HG03565 (cell line): ENCODE measurements at regions not wholly inside any gene's neighbourhood (a gene's known extent, or its start where the extent isn't known, plus 50 kb on each side); places are given as distances from the start of the nearest gene placed in this dataset.

Experiments used
- ATAC-seq: cut with Tn5 transposase; IDR thresholded peaks from one replicate; pipeline ENCODE4 v1.9.1; 2021; ENCODE audit warnings: mild to moderate bottlenecking, moderate library complexity; ENCODE audit not compliant: unreplicated experiment

GRCh38 chr1:58312461-58312860, 234.1 kb downstream of the OMA1 start:
- no peak for ATAC-seq

DNA sequence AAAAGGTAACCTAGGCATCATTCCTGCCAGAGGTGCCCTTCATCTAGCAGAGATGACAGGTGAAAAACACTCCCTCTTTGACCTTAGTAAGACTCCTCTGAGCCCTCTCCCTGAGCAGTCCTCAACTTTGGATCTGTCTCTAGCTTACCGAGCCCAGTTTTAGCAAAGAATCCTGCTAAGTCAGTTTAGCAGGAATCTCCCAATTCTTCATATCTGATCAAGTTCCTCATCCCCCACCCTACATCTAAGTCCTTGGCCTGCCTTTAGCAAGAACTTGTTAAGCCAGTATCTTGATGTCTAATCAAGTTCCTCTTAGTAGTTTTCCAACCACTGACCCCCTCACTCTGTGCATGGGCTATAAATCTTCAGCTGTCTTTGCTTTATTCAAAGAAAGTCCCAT, 235.6 kb downstream of the OMA1 start:
- ATAC-seq, result no peak

GRCh38 chr1:58310469-58310868, 236.1 kb downstream of the OMA1 start:
- no peak for ATAC-seq

- ATAC-seq, result no peak
Measured at GRCh38 chr1:58308206-58308605, 238.3 kb downstream of the OMA1 start.

DNA sequence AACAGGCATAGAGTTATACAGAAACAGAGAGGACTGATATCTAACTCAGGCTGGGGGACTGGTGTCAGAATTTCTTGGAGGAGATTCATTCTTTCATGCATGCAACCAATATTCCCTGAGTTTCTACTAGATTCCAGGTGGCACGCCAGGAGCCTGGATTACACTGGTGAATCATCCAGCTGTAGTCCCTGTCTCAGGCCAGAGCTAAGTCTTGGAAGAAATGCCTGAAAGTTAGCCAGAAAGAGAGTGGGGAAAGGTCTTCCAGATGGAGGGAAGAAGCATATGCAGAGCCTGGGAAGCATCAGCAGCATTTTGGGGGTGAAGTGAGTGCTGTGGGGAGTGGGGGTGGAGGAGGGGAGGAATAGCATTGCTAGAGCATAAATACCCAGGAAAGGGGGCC, 239.1 kb downstream of the OMA1 start:
- ATAC-seq, result no peak

DNA sequence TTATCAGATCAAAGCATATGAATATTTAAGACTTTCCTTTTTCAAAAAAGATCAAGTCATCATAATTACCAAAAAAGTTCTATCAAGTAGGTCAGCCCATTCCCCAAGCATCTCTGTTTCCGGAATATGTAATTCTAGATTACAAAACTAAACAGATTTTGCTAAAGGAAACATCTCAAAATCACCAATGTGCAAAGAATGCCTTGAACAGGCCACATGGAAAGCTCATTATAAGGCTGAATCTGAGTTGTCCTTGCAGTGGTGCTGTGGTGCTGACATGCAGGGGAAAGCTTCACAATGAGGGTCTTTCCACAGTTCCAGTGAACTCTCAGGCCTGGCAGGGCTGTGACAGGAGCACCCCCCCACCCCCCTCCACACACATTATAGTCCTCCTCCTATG, 240.9 kb downstream of the OMA1 start:
- no peak for ATAC-seq

DNA sequence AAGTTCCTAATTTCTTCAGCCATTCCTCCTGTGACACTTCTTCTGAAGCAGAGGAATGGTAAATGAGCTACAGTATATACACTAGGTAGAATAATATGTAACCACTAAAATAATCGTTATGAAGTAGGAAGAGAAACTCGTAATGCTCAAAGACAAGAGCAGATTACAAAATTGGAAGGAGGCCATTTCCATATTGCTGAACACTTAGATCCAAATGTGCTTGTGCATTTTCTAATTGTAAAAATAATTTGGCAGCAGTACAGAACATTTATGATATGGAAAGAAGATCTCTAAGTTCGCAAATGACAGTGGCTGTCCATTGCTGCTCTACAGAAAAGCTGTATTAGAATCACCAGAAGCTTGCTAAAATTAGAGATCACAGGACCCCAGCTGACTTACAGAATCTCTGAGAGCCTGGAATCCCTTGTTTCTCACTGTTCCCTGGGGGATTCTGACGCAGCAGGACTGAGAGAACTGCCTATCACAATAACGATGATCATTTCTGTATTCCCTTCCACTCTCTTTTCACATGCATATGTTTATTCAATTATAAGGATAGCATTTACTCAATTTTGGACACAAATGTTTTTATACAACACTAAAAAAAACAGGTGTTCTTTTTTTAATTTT, 242.1 kb downstream of the OMA1 start:
- ATAC-seq, result no peak

DNA sequence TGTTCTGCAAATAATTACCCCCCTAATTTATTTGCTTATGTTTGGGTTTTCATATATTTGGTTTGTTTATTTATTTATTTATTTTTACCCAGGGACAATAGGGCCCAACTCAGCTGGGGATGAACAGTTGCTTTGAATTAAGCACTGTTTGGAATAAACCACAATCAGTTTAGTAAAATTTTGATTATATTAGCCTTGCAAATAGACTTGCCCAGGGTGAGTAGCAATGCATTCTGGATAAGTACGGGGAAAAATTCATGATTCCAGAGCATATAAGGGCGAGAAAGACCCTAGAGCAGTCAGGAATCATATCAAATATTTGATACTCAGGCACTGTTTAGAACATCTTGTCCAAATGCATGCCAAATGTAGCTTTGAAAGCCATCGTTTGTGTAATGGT, 242.7 kb downstream of the OMA1 start:
- ATAC-seq, result no peak

- no peak for ATAC-seq
Measured at GRCh38 chr1:58293388-58293787, 253.1 kb downstream of the OMA1 start.

GRCh38 chr1:58290685-58291372, 255.7 kb downstream of the OMA1 start:
- ATAC-seq, result no peak

DNA sequence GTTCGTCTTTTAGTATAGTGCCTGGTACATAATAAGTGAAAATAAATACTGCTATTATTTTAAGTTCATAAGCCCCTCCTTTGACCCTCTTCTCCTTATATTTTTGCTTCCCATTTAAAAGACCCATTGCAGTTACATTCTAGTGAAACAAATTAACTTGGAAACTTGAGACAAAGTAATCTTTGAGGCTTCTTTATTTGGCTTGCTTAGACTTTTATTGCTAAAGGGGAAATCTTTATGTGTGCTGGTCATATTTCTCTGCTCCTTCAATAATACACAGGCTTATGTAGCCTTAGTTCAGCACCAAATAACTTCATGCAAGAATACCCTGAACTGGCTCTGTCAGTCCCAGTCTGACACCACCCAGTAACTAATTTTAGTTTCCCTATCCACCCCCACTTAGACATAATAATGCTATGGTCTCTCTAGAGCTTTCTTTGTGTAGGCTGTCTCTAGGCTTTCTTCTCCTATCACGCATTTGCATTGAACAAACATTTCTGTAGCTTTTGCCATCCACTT, 257.8 kb downstream of the OMA1 start:
- ATAC-seq, result no peak

GRCh38 chr1:58287894-58288623, 258.5 kb downstream of the OMA1 start:
- ATAC-seq, result no peak

GRCh38 chr1:58284225-58284510, 262.4 kb downstream of the OMA1 start:
- no peak for ATAC-seq

GRCh38 chr1:58283388-58284224, 262.9 kb downstream of the OMA1 start:
- ATAC-seq, result no peak

GRCh38 chr1:58282623-58283387, 263.7 kb downstream of the OMA1 start:
- no peak for ATAC-seq

DNA sequence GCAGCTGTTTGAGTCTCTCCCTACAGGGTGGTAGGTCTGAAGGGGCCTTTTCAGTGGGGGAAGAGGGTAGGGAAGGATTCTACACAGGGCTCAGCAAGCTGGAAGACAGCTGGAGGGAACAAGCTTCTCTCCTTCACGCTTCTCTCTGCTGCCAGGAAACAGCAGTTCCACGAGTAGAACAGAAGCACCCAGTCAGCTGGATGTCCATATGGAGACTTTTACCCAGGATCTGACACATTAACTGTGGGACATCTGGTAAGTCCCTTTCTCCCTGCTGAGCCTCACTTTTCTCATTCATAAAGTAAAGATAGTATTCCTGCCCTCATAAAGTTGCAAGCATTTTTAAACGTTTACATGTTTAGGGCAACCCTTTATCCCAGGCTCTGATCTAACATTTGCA, 280.3 kb downstream of the OMA1 start:
- ATAC-seq, result no peak

DNA sequence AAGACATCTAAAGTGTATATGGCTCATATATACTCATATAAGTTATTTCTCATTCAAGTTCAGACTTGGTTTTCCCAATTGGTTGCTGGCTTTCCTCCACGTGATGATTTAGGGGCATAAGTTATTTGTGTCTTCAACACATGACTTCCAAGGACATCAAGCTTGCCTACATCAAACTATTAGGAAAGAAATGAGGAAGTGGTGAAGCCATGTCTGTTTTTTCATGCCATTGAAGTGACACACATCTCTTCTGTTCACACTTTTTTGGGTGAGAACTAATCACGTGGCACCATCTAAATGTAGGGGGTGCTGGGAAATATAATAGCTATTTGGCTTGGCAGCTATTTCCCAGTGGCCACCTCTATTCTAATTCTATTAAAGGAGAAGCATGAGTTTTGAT, 282.1 kb downstream of the OMA1 start:
- ATAC-seq, result no peak

GRCh38 chr1:58262702-58263101, 283.8 kb downstream of the OMA1 start:
- no peak for ATAC-seq

GRCh38 chr1:58258082-58258481, 288.4 kb downstream of the OMA1 start:
- ATAC-seq, result no peak

DNA sequence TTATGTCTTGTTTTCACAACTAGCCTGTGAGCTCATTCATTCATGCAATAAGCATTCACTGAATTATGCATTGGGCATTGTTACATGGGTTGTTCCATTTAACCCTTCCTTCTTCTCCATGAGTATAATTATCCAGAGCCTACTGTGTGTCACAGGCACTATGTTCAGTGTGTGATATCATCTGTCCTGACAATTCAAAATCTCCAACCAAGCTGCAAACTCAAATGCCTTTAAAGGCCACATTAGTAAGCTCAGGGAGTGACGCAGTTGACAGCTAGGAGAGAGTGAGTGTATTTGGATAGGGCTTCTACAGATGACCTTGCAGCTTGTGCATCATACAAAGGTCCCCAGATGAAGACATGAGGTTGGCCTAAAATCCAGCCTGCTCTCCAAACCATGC, 289.5 kb downstream of the OMA1 start:
- no peak for ATAC-seq

DNA sequence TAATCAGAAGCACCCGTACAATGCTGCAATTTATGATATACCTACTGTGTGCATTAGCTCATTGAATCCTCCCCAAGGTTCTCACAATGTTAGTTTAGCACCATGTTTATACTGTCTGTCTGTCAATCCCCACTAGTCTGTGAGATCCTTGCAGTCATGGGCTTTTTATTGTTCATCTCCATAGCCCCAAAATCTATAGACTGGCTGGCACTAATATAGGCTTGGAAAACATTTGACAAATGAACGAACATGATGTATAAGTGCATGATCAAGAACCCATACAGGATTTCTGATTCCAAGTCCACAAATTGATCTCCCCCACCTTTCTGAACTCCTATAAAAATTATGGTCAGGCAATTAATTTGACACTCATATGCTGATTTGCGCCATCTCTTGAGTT, 290.0 kb downstream of the OMA1 start:
- ATAC-seq, result no peak
